Ascending aorta (tissue), 2 donors: ENCODE measurements at regions not wholly inside any gene's neighbourhood (a gene's known extent, or its start where the extent isn't known, plus 50 kb on each side); places are given as distances from the start of the nearest gene placed in this dataset.

Source experiments
- DNase-seq, 2 donors: peaks; one replicate each; pipeline ENCODE4 v3.0.0-alpha.2; 2019; ENCODE audit warnings: low spot score in 2 of 2
- H3K27ac ChIP-seq, 2 donors: fragments of 200-600 bp; sonication (generic); one replicate each; pipeline ENCODE4 v1.5.1; 2016 to 2017; ENCODE audit warnings: mild to moderate bottlenecking in 1 of 2
- H3K27me3 ChIP-seq: fragments of 200-600 bp; sonication (generic); one replicate; pipeline ENCODE4 v1.5.1; 2017
- H3K36me3 ChIP-seq, 2 donors: fragments of 200-600 bp; sonication (generic); one replicate each; pipeline ENCODE4 v1.5.1; 2016
- H3K4me1 ChIP-seq, 2 donors: fragments of 200-600 bp; sonication (generic); one replicate each; pipeline ENCODE4 v1.5.1; 2016 to 2017; ENCODE audit warnings: mild to moderate bottlenecking in 1 of 2
- H3K4me3 ChIP-seq, 2 donors: fragments of 200-600 bp; sonication (generic); one replicate each; pipeline ENCODE4 v1.5.1; 2016 to 2017; ENCODE audit warnings: mild to moderate bottlenecking in 1 of 2
- H3K9me3 ChIP-seq, 2 donors: fragments of 200-600 bp; sonication (generic); one replicate each; pipeline ENCODE4 v1.5.1; 2016
- intact Hi-C: fragments of 100-400 bp; cut with DNase I; formaldehyde crosslinking; loops from one replicate; pipeline ENCODE4 v1.15.1; 2023
- TF ChIP-seq, protein P1 (sequence below), 3 experiments: fragments of 200-600 bp in 2 of 3; fragments of 450-650 bp in 1 of 3; sonication (generic) in 2 of 3; IDR thresholded peaks; one replicate each; pipeline ENCODE4 v1.5.1; 2016 to 2019; ENCODE audit warnings: antibody characterized with exemption in 3 of 3, mild to moderate bottlenecking in 1 of 3, moderate library complexity in 1 of 3

DNA sequence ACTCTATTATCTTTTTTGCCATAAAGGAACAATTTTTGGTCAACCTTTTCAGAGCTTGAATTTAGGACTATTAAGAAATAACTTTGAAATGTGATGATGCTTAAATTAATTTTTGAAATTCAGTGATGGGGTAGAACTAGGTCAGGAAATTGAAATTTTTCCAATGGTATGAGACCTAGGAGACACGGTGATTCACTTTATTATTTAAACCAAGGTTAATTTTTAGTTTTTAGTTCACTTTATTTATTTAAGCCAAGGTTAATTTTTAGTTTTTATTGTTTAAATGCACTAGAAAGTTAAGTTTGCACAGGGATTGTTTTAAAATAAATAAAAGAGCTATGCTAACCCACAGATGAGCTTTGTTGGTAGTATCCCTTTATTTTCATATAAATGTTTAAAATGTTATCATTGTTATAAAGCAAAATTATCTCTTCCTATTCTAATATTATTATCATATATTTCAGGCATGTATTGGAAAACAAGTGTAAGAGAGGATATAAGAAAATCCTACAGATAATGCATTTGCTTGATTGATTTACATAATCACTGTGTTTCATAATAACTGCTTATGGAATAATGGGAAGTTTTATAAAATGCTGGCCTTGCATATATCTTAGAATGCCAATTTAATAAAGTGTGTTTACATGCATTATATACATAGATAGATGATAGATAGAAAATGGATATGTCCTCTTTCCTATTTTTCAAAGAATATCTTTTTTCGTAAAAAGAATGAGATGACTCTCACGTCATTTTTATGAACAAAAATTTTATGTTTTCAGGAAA is 163.6 kb downstream of the HGF start:
- Histone ChIP-seq H3K36me3 (no peaks in the 10 kb centered on the region), H3K27me3 (no peaks in the 10 kb centered on the region), H3K4me1 (no peaks in the 10 kb centered on the region), H3K4me3 (no peak overlapping the region), H3K27ac (no peak overlapping the region), H3K9me3 (no peaks in the 10 kb centered on the region)
- TF ChIP-seq, protein P1, sequence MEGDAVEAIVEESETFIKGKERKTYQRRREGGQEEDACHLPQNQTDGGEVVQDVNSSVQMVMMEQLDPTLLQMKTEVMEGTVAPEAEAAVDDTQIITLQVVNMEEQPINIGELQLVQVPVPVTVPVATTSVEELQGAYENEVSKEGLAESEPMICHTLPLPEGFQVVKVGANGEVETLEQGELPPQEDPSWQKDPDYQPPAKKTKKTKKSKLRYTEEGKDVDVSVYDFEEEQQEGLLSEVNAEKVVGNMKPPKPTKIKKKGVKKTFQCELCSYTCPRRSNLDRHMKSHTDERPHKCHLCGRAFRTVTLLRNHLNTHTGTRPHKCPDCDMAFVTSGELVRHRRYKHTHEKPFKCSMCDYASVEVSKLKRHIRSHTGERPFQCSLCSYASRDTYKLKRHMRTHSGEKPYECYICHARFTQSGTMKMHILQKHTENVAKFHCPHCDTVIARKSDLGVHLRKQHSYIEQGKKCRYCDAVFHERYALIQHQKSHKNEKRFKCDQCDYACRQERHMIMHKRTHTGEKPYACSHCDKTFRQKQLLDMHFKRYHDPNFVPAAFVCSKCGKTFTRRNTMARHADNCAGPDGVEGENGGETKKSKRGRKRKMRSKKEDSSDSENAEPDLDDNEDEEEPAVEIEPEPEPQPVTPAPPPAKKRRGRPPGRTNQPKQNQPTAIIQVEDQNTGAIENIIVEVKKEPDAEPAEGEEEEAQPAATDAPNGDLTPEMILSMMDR (IDR thresholded peaks at IDR 0.05) = no peak
- no peak for DNase-seq
- intact Hi-C loops = no loop called here

DNA sequence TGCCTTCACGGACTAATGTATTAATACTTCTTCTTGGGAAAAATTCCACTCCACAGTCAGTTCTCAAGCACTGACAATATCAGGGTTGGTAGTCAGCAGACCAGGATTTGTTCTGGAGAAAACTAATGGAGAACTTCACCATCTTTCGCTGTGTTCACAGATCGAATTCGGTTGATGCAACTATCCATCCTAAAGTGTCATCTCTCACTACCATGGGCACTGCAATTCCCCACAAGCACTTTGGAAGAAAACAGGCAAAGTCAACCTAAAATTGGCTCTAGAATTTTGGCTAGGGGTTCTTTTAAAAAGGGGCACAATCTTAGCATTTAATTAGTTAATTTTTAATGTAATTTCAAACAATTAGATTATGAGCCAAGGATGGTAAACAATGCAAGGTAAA is 164.4 kb downstream of the HGF start:
- TF ChIP-seq, protein P1 (IDR thresholded peaks at IDR 0.05) = no peak
- no peak overlapping the region for H3K4me3 ChIP-seq
- H3K36me3 ChIP-seq = no peaks in the 10 kb centered on the region
- no peaks in the 10 kb centered on the region for H3K27me3 ChIP-seq
- no peaks in the 10 kb centered on the region for H3K9me3 ChIP-seq
- H3K4me1 ChIP-seq = no peaks in the 10 kb centered on the region
- intact Hi-C loops = no loop called here
- H3K27ac ChIP-seq = no peak overlapping the region
- no peak for DNase-seq

DNA sequence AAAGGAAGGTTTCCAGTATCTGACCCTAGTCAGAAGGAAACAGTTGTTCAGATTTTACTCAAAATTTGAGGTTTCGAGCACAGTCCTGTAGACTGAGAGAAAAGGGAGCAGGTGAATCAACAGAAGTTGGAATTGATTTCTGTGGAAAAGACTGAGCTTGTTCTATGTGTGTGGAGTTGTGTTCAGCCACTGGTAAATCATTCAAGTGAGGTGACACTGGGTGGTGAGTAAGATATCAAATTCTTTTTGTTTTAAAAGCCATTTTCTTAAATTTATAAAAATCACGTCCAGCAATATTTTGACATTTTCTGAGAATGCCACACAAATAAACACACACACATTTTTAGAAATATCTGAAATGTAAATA is 165.1 kb downstream of the HGF start:
- Histone ChIP-seq H3K27me3 (no peaks in the 10 kb centered on the region), H3K27ac (no peak overlapping the region), H3K9me3 (no peaks in the 10 kb centered on the region), H3K36me3 (no peaks in the 10 kb centered on the region), H3K4me1 (no peaks in the 10 kb centered on the region), H3K4me3 (no peak overlapping the region)
- TF ChIP-seq, protein P1 (IDR thresholded peaks at IDR 0.05) = no peak
- intact Hi-C loops = no loop called here
- DNase-seq = no peak

DNA sequence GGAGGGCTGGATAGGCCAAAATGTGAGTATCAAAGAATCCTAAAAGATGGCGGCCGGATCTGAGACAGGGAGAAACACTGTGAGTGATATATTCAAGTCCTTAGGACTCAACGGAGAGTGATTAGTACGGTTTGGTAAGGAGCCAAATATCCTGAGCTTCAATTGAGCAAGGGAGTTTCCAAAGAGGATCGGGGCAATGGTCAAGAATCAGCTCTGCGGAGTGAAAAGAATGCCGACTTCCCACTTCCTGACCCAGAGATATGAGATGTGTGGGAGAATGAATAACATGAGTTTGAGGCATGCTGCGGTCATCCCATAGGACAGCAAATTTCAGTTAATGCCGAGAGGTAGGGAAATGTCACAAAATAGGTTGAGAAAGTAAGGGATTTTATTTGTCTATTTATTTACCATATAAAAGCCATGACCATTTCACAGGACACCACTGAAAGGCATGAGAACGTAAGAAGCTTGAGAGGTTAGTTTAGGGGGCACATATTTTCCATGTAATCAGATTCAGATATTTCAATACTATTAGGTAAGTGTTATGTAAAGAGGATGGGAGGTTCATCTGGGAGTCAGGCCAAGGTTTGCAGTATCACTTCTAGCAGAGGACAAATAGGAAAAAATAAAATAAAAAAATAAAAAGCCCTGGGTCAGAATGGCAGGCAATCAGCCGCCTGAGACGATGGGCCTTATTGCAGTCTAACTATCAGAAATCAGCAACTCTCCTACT is 165.6 kb downstream of the HGF start:
- Histone ChIP-seq H3K4me3 (no peak overlapping the region), H3K27ac (no peak overlapping the region), H3K9me3 (no peaks in the 10 kb centered on the region), H3K4me1 (no peaks in the 10 kb centered on the region), H3K36me3 (no peaks in the 10 kb centered on the region), H3K27me3 (no peaks in the 10 kb centered on the region)
- TF ChIP-seq, protein P1 (IDR thresholded peaks at IDR 0.05) = no peak
- no peak for DNase-seq
- intact Hi-C loops = no loop called here

GRCh38 chr7:81600608-81601007 is 169.2 kb downstream of the HGF start:
- no peaks in the 10 kb centered on the region for H3K27me3 ChIP-seq
- H3K27ac ChIP-seq = no peak overlapping the region
- no peak for DNase-seq
- no peaks in the 10 kb centered on the region for H3K9me3 ChIP-seq
- H3K4me3 ChIP-seq = no peak overlapping the region
- TF ChIP-seq, protein P1 (IDR thresholded peaks at IDR 0.05) = no peak
- H3K36me3 ChIP-seq = no peaks in the 10 kb centered on the region
- no peaks in the 10 kb centered on the region for H3K4me1 ChIP-seq
- intact Hi-C loops = no loop called here
